ENCODE measurements at regions not wholly inside any gene's neighbourhood (a gene's known extent, or its start where the extent isn't known, plus 50 kb on each side); places are given as distances from the start of the nearest gene placed in this dataset.

DNA sequence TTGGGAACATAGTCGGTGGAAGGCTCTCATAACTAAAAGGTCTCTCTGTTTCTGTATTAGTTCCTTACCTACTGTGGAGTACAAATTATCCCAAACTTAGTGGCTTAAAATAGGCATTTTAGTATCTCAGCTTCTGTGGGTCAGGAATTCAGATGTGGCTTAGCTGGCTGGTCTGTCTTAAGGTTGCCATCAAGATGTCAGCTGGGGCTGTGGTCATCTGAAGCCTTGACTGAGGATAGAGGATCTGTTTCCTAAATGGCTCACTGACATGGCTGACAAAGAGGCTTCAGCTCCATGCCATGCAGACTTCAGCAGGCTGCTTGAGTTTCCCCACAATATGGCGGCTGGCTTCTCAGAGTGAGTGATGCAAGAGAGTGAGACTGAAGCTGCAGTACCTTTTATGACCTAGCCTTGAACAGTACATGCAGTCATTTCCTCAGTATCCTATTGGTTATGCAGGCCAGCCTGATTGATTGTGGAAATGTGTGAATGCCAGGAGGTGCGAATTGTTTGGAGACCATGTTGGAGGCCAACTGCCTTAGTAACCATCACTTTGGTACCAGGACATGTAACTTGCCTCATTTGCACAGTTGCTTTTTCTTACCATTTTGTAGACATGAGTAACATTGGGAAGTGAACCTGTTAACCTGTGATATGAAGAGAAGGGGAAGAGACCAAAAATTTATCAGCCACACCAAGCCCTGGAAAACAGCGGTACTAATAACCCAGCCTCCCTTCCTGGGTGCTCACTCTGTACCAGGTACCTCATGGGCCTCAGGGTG is 152.8 kb upstream of the IER5L start:
- TF ChIP-seq, protein P1, sequence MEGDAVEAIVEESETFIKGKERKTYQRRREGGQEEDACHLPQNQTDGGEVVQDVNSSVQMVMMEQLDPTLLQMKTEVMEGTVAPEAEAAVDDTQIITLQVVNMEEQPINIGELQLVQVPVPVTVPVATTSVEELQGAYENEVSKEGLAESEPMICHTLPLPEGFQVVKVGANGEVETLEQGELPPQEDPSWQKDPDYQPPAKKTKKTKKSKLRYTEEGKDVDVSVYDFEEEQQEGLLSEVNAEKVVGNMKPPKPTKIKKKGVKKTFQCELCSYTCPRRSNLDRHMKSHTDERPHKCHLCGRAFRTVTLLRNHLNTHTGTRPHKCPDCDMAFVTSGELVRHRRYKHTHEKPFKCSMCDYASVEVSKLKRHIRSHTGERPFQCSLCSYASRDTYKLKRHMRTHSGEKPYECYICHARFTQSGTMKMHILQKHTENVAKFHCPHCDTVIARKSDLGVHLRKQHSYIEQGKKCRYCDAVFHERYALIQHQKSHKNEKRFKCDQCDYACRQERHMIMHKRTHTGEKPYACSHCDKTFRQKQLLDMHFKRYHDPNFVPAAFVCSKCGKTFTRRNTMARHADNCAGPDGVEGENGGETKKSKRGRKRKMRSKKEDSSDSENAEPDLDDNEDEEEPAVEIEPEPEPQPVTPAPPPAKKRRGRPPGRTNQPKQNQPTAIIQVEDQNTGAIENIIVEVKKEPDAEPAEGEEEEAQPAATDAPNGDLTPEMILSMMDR (IDR thresholded peaks at IDR 0.05 in 2 of 3, conservative IDR thresholded peaks at IDR 0.05 in 1 of 3; ENCODE audit: borderline replicate concordance in 1 of 3, insufficient read depth in 1 of 3, low read depth in 2 of 3, low read length in 2 of 3): no peak
- TF ChIP-seq CBX3 (IDR thresholded peaks at IDR 0.05; ENCODE audit: low read depth) (no peak), POLR2A (IDR thresholded peaks at IDR 0.05; ENCODE audit: borderline replicate concordance, extremely low read depth, insufficient read depth, insufficient read length) (no peak), POLR2AphosphoS5 (IDR thresholded peaks at IDR 0.05; ENCODE audit: low read depth, low read length) (no peak), EZH2 (IDR thresholded peaks at IDR 0.05) (no peak), EZH2phosphoT487 (IDR thresholded peaks at IDR 0.05; ENCODE audit: borderline replicate concordance) (no peak), EGR1 (IDR thresholded peaks at IDR 0.05; ENCODE audit: low read depth) (no peak), SIN3A (IDR thresholded peaks at IDR 0.05; ENCODE audit: low read depth) (no peak), RAD21 (IDR thresholded peaks at IDR 0.05; ENCODE audit: low read depth) (no peak), TCF7L2 (IDR thresholded peaks at IDR 0.05; ENCODE audit: borderline replicate concordance, extremely low read depth, insufficient read depth, insufficient read length) (no peak), ZNF274 (IDR thresholded peaks at IDR 0.05; ENCODE audit: low read depth, low read length) (no peak)
- TF ChIP-seq, protein P2, sequence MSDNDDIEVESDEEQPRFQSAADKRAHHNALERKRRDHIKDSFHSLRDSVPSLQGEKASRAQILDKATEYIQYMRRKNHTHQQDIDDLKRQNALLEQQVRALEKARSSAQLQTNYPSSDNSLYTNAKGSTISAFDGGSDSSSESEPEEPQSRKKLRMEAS (IDR thresholded peaks at IDR 0.05): no peak
- TF ChIP-seq, protein P3, sequence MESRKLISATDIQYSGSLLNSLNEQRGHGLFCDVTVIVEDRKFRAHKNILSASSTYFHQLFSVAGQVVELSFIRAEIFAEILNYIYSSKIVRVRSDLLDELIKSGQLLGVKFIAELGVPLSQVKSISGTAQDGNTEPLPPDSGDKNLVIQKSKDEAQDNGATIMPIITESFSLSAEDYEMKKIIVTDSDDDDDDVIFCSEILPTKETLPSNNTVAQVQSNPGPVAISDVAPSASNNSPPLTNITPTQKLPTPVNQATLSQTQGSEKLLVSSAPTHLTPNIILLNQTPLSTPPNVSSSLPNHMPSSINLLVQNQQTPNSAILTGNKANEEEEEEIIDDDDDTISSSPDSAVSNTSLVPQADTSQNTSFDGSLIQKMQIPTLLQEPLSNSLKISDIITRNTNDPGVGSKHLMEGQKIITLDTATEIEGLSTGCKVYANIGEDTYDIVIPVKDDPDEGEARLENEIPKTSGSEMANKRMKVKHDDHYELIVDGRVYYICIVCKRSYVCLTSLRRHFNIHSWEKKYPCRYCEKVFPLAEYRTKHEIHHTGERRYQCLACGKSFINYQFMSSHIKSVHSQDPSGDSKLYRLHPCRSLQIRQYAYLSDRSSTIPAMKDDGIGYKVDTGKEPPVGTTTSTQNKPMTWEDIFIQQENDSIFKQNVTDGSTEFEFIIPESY (IDR thresholded peaks at IDR 0.05; ENCODE audit: extremely low read depth, insufficient replicate concordance, low read length): no peak
- TF ChIP-seq, protein P4, sequence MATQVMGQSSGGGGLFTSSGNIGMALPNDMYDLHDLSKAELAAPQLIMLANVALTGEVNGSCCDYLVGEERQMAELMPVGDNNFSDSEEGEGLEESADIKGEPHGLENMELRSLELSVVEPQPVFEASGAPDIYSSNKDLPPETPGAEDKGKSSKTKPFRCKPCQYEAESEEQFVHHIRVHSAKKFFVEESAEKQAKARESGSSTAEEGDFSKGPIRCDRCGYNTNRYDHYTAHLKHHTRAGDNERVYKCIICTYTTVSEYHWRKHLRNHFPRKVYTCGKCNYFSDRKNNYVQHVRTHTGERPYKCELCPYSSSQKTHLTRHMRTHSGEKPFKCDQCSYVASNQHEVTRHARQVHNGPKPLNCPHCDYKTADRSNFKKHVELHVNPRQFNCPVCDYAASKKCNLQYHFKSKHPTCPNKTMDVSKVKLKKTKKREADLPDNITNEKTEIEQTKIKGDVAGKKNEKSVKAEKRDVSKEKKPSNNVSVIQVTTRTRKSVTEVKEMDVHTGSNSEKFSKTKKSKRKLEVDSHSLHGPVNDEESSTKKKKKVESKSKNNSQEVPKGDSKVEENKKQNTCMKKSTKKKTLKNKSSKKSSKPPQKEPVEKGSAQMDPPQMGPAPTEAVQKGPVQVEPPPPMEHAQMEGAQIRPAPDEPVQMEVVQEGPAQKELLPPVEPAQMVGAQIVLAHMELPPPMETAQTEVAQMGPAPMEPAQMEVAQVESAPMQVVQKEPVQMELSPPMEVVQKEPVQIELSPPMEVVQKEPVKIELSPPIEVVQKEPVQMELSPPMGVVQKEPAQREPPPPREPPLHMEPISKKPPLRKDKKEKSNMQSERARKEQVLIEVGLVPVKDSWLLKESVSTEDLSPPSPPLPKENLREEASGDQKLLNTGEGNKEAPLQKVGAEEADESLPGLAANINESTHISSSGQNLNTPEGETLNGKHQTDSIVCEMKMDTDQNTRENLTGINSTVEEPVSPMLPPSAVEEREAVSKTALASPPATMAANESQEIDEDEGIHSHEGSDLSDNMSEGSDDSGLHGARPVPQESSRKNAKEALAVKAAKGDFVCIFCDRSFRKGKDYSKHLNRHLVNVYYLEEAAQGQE (IDR thresholded peaks at IDR 0.05; ENCODE audit: low read depth): no peak
